Inflammatory macrophage treated with lipopolysaccharide for 4 hours (primary cell): ENCODE measurements at regions not wholly inside any gene's neighbourhood (a gene's known extent, or its start where the extent isn't known, plus 50 kb on each side); places are given as distances from the start of the nearest gene placed in this dataset.

Source experiments
- DNase-seq: peaks from one replicate; pipeline ENCODE4 v3.0.0-alpha.2; 2020

GRCh38 chr13:70884196-70884595 is 775.9 kb upstream of the KLHL1 start:
- no peak for DNase-seq

GRCh38 chr13:70874636-70875035 is 766.4 kb upstream of the KLHL1 start:
- DNase-seq = peak; percentile 69

DNA sequence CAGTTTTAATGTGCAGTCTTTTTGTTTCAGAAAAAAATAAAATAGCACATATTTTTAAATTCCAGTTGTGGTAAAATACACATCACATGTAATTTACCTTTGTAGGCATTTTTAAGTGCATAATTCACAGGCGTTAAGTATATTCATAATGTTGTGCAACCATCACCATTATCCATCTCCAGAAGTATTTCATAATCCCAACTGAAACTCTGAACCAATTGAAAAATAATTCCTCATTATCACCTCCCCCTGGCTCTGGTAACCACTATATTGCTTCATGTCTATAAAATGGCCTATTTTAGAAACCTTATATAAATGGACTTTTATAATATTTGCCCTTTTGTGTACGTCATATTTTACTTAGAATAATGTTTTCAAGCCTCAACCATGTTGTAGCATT is 756.5 kb upstream of the KLHL1 start:
- DNase-seq = no peak

DNA sequence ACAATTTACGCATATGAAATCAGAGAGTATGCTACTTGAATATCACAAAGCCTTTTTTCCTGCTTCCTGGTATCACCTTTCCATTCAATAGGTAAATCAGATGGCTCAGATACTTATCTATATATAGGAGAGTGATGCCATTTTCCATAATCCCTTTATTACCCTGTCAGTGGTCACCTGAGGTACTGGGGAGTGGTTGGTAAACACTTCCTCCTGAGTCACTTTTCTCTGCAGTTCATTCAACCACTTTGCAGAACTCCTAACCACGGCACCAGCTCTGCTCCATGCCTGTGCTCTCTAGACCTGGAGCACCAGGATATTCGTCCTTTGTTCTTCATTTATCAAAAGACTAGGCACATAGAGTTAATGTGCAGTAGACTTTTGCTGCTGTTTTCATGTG is 748.5 kb upstream of the KLHL1 start:
- no peak for DNase-seq

GRCh38 chr13:70856025-70856424 is 747.8 kb upstream of the KLHL1 start:
- DNase-seq = no peak

- no peak for DNase-seq
Observed at GRCh38 chr13:70849222-70849621, 741.0 kb upstream of the KLHL1 start.

- no peak for DNase-seq
Observed at GRCh38 chr13:70844391-70845108, 736.3 kb upstream of the KLHL1 start.

DNA sequence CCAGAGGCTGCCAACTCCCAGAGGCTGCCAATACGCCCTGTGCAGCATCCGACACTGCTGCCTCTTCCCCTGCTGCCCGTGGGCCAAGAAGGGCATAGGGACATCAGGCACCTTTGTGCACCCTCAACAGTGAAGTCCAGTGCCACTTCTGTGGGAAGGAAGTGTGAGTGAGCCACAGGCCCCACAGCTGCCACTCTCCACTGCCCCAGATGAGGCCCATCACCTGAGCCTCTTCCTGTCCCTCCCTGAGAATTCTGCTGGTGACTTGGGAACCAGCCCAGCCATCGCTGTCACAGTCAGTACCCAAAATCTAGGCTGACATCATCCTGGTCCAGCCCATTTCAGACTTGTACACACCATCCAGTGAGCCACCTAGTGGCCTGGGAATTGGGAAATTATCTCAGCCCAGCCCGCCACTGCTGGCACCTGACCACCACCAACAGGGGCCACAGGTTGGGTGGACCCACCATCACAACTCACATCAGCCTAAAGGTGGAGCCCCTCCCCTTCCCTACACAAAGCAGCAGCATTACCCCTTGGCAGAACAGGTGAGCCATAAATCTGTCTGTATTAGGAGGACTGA is 733.9 kb upstream of the KLHL1 start:
- DNase-seq = no peak

- DNase-seq = no peak
Observed at GRCh38 chr13:70841240-70842061, 733.2 kb upstream of the KLHL1 start.

- no peak for DNase-seq
Observed at GRCh38 chr13:70835371-70835770, 727.1 kb upstream of the KLHL1 start.

- no peak for DNase-seq
Observed at GRCh38 chr13:70829748-70830147, 721.5 kb upstream of the KLHL1 start.

- DNase-seq = no peak
Observed at GRCh38 chr13:70817576-70817975, 709.3 kb upstream of the KLHL1 start.

DNA sequence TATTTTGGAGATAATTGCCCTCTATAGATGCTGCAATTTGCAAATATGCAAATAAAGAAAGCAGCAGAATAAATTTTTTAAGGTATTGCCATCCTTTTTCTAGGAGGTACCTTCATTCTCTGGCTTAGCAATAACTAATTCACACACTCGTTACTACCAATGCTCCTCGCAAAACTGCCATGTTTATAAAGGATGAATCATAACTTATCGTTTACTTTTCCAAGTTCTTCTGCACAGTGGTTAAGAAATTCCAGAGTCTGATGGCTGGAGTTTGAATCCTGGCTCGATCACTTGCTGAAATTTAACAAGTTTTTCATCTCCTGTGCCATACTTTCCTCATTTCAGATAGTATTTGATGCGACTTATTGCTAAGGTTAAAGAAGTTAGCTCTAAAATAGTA is 708.6 kb upstream of the KLHL1 start:
- no peak for DNase-seq

DNA sequence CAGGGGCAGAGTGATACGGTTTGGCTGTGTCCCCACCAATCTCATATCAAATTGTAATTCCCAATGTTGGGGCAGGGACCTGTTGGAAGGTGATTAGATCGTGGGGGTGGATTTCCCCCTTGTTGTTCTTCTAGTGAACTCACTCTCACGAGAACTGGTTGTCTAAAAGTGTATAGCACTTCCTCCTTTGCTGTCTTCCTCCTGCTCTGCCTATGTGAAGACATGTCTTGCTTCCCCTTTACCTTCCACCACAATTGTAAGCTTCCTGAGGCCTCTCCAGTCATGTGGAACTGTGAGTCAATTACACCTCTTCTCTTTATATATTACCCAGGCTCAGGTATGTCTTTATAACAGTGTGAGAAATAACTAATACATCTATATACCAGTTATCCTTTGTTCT is 706.4 kb upstream of the KLHL1 start:
- DNase-seq = no peak

DNA sequence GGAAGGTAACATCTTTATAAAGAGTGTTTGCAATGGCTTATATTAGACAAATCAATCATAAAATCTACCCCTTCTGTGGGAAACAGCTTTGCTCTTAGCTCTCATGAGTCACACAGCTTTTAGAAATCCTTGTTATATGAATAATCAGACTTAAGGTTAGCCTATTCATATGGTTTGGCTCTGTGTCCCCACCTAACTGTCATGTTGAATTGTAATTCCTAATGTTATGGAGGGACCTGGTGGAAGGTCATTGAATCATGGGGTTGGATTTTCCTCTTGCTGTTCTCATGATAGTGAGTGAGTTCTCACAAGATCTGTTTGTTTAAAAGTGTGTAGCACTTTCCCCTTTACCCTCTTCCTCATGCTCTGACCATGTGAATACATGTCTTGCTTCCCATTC is 704.2 kb upstream of the KLHL1 start:
- no peak for DNase-seq

GRCh38 chr13:70809588-70809987 is 701.3 kb upstream of the KLHL1 start:
- no peak for DNase-seq

GRCh38 chr13:70798385-70798784 is 690.1 kb upstream of the KLHL1 start:
- no peak for DNase-seq

GRCh38 chr13:70795484-70795883 is 687.2 kb upstream of the KLHL1 start:
- no peak for DNase-seq

- DNase-seq = no peak
Observed at GRCh38 chr13:70792121-70792520, 683.9 kb upstream of the KLHL1 start.

DNA sequence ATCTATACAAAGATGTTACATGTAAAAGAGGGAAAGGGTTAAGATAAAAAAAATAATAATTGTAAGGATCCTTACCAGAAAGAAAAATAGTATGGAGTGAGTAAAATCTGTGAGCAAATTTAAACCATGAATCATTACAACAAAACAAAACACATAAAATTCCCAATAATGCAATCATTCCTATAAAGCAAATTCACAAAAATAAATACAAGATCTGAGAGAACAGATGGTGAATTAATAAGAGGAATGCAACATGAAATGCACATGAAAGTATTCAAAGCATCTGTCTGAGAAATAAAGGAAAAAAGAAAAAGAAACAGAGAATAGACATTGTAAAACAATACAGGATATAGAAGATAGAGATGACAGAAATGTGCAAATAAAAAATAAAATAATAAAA is 681.5 kb upstream of the KLHL1 start:
- no peak for DNase-seq

GRCh38 chr13:70788074-70788473 is 679.8 kb upstream of the KLHL1 start:
- DNase-seq = no peak

GRCh38 chr13:70784207-70784989 is 676.1 kb upstream of the KLHL1 start:
- no peak for DNase-seq

DNA sequence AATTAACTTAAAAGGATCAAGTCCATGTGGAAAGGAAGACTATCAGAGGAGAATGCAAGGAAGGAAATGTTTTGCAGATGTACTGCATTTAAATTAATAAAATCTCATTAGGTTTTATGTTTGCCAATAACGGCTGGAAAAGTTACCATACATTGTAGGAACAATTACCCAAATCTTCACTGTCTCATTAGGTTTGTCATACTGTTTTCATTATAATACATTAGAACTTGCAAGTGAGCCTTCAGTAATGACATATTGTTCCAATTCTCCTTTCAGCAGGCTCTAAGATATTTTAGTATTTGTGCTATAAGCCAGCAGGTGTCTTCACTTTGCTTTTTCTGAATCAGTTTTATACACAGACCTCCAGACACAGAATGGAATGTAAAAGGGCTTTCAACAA is 661.6 kb upstream of the KLHL1 start:
- DNase-seq = no peak
